SU-DHL-6 (cell line): ENCODE measurements at regions not wholly inside any gene's neighbourhood (a gene's known extent, or its start where the extent isn't known, plus 50 kb on each side); places are given as distances from the start of the nearest gene placed in this dataset.

Experiments used
- H2AFZ ChIP-seq: fragments of 200-600 bp; sonication (generic); 2 replicates; pipeline ENCODE4 v1.6.1; 2014; ENCODE audit warnings: low read depth, mild to moderate bottlenecking, moderate library complexity, mixed read lengths, antibody characterized with exemption, low read length; ENCODE audit not compliant: severe bottlenecking
- H3F3A ChIP-seq: fragments of 200-600 bp; shearing (Covaris generic); 2 replicates; pipeline ENCODE4 v1.6.0; 2016; ENCODE audit warnings: antibody characterized with exemption, mild to moderate bottlenecking; ENCODE audit not compliant: insufficient read depth
- H3K27ac ChIP-seq: fragments of 200-600 bp; sonication (generic); 2 replicates; pipeline ENCODE4 v1.5.1; 2016; ENCODE audit warnings: low read depth, mild to moderate bottlenecking, low read length, moderate library complexity, mixed read lengths
- H3K27me3 ChIP-seq: fragments of 200-600 bp; sonication (generic), shearing (Covaris generic); 2 replicates; pipeline ENCODE4 v1.6.0; 2014; ENCODE audit warnings: mild to moderate bottlenecking, low read length
- H3K36me3 ChIP-seq: fragments of 200-600 bp; sonication (generic); 2 replicates; pipeline ENCODE4 v1.6.1; 2014; ENCODE audit warnings: mild to moderate bottlenecking, low read length, mixed read lengths
- H3K4me2 ChIP-seq: fragments of 300-600, 200-600 bp; shearing (Covaris generic), sonication (generic); 2 replicates; pipeline ENCODE4 v1.6.0; 2014; ENCODE audit warnings: low read length, low read depth, mild to moderate bottlenecking; ENCODE audit not compliant: poor library complexity, severe bottlenecking
- H3K4me3 ChIP-seq: fragments of 200-600 bp; sonication (generic); 2 replicates; pipeline ENCODE4 v1.5.1; 2014; ENCODE audit warnings: antibody characterized with exemption, low read length, mild to moderate bottlenecking, mixed read lengths; ENCODE audit not compliant: insufficient read depth, poor library complexity, severe bottlenecking
- H3K79me2 ChIP-seq: fragments of 200-600 bp; sonication (generic); 2 replicates; pipeline ENCODE4 v1.6.1; 2014; ENCODE audit warnings: mild to moderate bottlenecking, low read length, moderate library complexity; ENCODE audit not compliant: insufficient read depth
- H3K9ac ChIP-seq: fragments of 200-600 bp; sonication (generic); 2 replicates; pipeline ENCODE4 v1.7.0; 2014; ENCODE audit warnings: mild to moderate bottlenecking, low read length
- H3K9me2 ChIP-seq: fragments of 200-600 bp; sonication (generic); replicated peaks from 2 replicates; pipeline ENCODE4 v1.6.1; 2014; ENCODE audit warnings: low read length; ENCODE audit not compliant: insufficient read depth
- H3K9me3 ChIP-seq: fragments of 200-600 bp; sonication (generic); 2 replicates; pipeline ENCODE4 v1.6.1; 2014; ENCODE audit warnings: low read length, mixed read lengths; ENCODE audit not compliant: insufficient read depth
- H4K20me1 ChIP-seq: fragments of 200-600 bp; sonication (generic); 2 replicates; pipeline ENCODE4 v1.6.1; 2014; ENCODE audit warnings: low read depth, mild to moderate bottlenecking, antibody characterized with exemption, low read length, moderate library complexity, mixed read lengths
- CTCF ChIP-seq: fragments of 200-600 bp; sonication (generic); IDR thresholded peaks from one replicate; pipeline ENCODE4 v1.5.1; 2017; ENCODE audit warnings: antibody characterized with exemption, mild to moderate bottlenecking, low read length, moderate library complexity; ENCODE audit not compliant: insufficient read depth, poor library complexity, severe bottlenecking
- EZH2phosphoT487 ChIP-seq: fragments of 200-600 bp; sonication (generic), shearing (Covaris generic); conservative IDR thresholded peaks from 2 replicates; pipeline ENCODE4 v1.6.1; 2018; ENCODE audit warnings: mild to moderate bottlenecking, antibody characterized with exemption, low read length, moderate library complexity, mixed read lengths

- no peaks in the 10 kb centered on the region for H4K20me1 ChIP-seq
- no peaks in the 10 kb centered on the region for H3K9me3 ChIP-seq
- no peaks in the 10 kb centered on the region for H3F3A ChIP-seq
- H3K4me3 ChIP-seq = no peak overlapping the region
- H3K9ac ChIP-seq = no peak overlapping the region
- H3K27ac ChIP-seq = no peak overlapping the region
- no peak overlapping the region for H2AFZ ChIP-seq
- H3K4me2 ChIP-seq = no peak overlapping the region
- H3K36me3 ChIP-seq = no peaks in the 10 kb centered on the region
- TF ChIP-seq EZH2phosphoT487 (no peak), CTCF (no peak)
- H3K27me3 ChIP-seq = no peaks in the 10 kb centered on the region
- no peaks in the 10 kb centered on the region for H3K79me2 ChIP-seq
- H3K9me2 ChIP-seq = no peaks in the 10 kb centered on the region
Observed at GRCh38 chr15:77821959-77822256, 189.2 kb upstream of the LINGO1 start.

- Histone ChIP-seq H3K9me2 (no peaks in the 10 kb centered on the region), H3F3A (no peaks in the 10 kb centered on the region), H3K27me3 (no peaks in the 10 kb centered on the region), H3K9me3 (no peaks in the 10 kb centered on the region), H3K4me2 (no peak overlapping the region), H4K20me1 (no peaks in the 10 kb centered on the region), H3K4me3 (no peak overlapping the region), H3K36me3 (no peaks in the 10 kb centered on the region), H3K9ac (no peak overlapping the region), H3K27ac (no peak overlapping the region), H3K79me2 (no peaks in the 10 kb centered on the region), H2AFZ (no peak overlapping the region)
- TF ChIP-seq EZH2phosphoT487 = no peak
- peak; percentile 56 for TF ChIP-seq CTCF
Observed at GRCh38 chr15:77821188-77821958, 188.7 kb upstream of the LINGO1 start.

- Histone ChIP-seq H3K9me2 (no peaks in the 10 kb centered on the region), H3K4me3 (no peak overlapping the region), H3K9me3 (no peaks in the 10 kb centered on the region), H3K9ac (no peak overlapping the region), H3K27me3 (no peaks in the 10 kb centered on the region), H2AFZ (no peak overlapping the region), H3K4me2 (no peak overlapping the region), H4K20me1 (no peaks in the 10 kb centered on the region), H3F3A (no peaks in the 10 kb centered on the region), H3K27ac (no peak overlapping the region), H3K79me2 (no peaks in the 10 kb centered on the region), H3K36me3 (no peaks in the 10 kb centered on the region)
- TF ChIP-seq CTCF (no peak), EZH2phosphoT487 (no peak)
Observed at GRCh38 chr15:77819851-77820728, 187.4 kb upstream of the LINGO1 start.
